ENCODE measurements at regions not wholly inside any gene's neighbourhood (a gene's known extent, or its start where the extent isn't known, plus 50 kb on each side); places are given as distances from the start of the nearest gene placed in this dataset.

GRCh38 chr21:25462517-25462971 is 144.7 kb downstream of the MRPL39 start:
- no peak for TF ChIP-seq POLR2AphosphoS5 (IDR thresholded peaks at IDR 0.05)
- TF ChIP-seq, protein P1, sequence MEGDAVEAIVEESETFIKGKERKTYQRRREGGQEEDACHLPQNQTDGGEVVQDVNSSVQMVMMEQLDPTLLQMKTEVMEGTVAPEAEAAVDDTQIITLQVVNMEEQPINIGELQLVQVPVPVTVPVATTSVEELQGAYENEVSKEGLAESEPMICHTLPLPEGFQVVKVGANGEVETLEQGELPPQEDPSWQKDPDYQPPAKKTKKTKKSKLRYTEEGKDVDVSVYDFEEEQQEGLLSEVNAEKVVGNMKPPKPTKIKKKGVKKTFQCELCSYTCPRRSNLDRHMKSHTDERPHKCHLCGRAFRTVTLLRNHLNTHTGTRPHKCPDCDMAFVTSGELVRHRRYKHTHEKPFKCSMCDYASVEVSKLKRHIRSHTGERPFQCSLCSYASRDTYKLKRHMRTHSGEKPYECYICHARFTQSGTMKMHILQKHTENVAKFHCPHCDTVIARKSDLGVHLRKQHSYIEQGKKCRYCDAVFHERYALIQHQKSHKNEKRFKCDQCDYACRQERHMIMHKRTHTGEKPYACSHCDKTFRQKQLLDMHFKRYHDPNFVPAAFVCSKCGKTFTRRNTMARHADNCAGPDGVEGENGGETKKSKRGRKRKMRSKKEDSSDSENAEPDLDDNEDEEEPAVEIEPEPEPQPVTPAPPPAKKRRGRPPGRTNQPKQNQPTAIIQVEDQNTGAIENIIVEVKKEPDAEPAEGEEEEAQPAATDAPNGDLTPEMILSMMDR (IDR thresholded peaks at IDR 0.05), result no peak
